SK-N-SH treated with all-trans-retinoic acid at 6 μM for 48 hours (cell line): ENCODE measurements at regions not wholly inside any gene's neighbourhood (a gene's known extent, or its start where the extent isn't known, plus 50 kb on each side); places are given as distances from the start of the nearest gene placed in this dataset.

Source experiments
- ARNTL ChIP-seq: fragments of 450-650 bp; formaldehyde crosslinking; IDR thresholded peaks from 2 replicates; pipeline ENCODE4 v1.5.0; 2020; ENCODE audit warnings: low read depth, mild to moderate bottlenecking, moderate library complexity, borderline replicate concordance
- CSDC2 ChIP-seq: fragments of 250-450 bp; sonication (Bioruptor Pico); IDR thresholded peaks from 2 replicates; pipeline ENCODE4 v1.5.0; 2020; ENCODE audit warnings: mild to moderate bottlenecking, moderate library complexity
- CSRNP3 ChIP-seq: fragments of 250-450 bp; sonication (Bioruptor Pico); IDR thresholded peaks from 2 replicates; pipeline ENCODE4 v1.5.1; 2021; ENCODE audit warnings: mild to moderate bottlenecking, moderate library complexity
- GLIS3 ChIP-seq: fragments of 250-450 bp; sonication (Bioruptor Pico); IDR thresholded peaks from 2 replicates; pipeline ENCODE4 v1.5.0; 2020; ENCODE audit warnings: mild to moderate bottlenecking, moderate library complexity
- PATZ1 ChIP-seq: fragments of 250-450 bp; sonication (Bioruptor Pico); IDR thresholded peaks from 2 replicates; pipeline ENCODE4 v1.8.0; 2020; ENCODE audit warnings: mild to moderate bottlenecking, moderate library complexity, borderline replicate concordance
- POU6F1 ChIP-seq: fragments of 250-450 bp; sonication (Bioruptor Pico); IDR thresholded peaks from 2 replicates; pipeline ENCODE4 v1.8.0; 2021; ENCODE audit warnings: low read depth, mild to moderate bottlenecking, moderate library complexity, borderline replicate concordance
- RARB ChIP-seq: fragments of 250-450 bp; sonication (Bioruptor Pico); IDR thresholded peaks from 2 replicates; pipeline ENCODE4 v1.8.0; 2021; ENCODE audit warnings: mild to moderate bottlenecking, moderate library complexity
- SNAI2 ChIP-seq: fragments of 250-450 bp; sonication (Bioruptor Pico); IDR thresholded peaks from 2 replicates; pipeline ENCODE4 v1.5.0; 2020; ENCODE audit warnings: mild to moderate bottlenecking, moderate library complexity

GRCh38 chr4:108227923-108228322, 59.2 kb upstream of the LEF1 start:
- no peak for TF ChIP-seq CSRNP3
- TF ChIP-seq ARNTL = no peak
- no peak for TF ChIP-seq PATZ1 (CRISPR knock-in tag)
- no peak for TF ChIP-seq RARB (CRISPR knock-in tag)
- TF ChIP-seq GLIS3 (CRISPR knock-in tag) = no peak
- no peak for TF ChIP-seq SNAI2
- TF ChIP-seq CSDC2 (CRISPR knock-in tag) = no peak
- no peak for TF ChIP-seq POU6F1
